Esophagus muscularis mucosa (tissue), 4 donors: ENCODE measurements at regions not wholly inside any gene's neighbourhood (a gene's known extent, or its start where the extent isn't known, plus 50 kb on each side); places are given as distances from the start of the nearest gene placed in this dataset.

ENCODE experiments used
- CTCF ChIP-seq, 3 experiments: fragments of 200-600 bp in 2 of 3; fragments of 450-650 bp in 1 of 3; sonication (generic) in 2 of 3; IDR thresholded peaks; one replicate each; pipeline ENCODE4 v1.5.1; 2017 to 2019; ENCODE audit warnings: antibody characterized with exemption in 3 of 3, mild to moderate bottlenecking in 2 of 3, moderate library complexity in 1 of 3
- EP300 ChIP-seq: sonication (generic); formaldehyde crosslinking; IDR thresholded peaks from one replicate; pipeline ENCODE4 v1.6.1; 2017; ENCODE audit warnings: antibody characterized with exemption
- POLR2A ChIP-seq: fragments of 450-650 bp; IDR thresholded peaks from one replicate; pipeline ENCODE4 v1.6.1; 2017; ENCODE audit warnings: antibody characterized with exemption, moderate library complexity, mild to moderate bottlenecking, low read depth
- POLR2AphosphoS5 ChIP-seq, 2 donors: sonication (generic); formaldehyde crosslinking; IDR thresholded peaks; one replicate each; pipeline ENCODE4 v1.6.1; 2017; ENCODE audit warnings: antibody characterized with exemption in 2 of 2

- no peak for TF ChIP-seq CTCF (IDR thresholded peaks at IDR 0.05)
- TF ChIP-seq EP300, result no peak
- no peak for TF ChIP-seq POLR2AphosphoS5 (IDR thresholded peaks at IDR 0.05)
- no peak for TF ChIP-seq POLR2A
These were observed 57.2 kb upstream of the ALDH3B2 start for GRCh38 chr11:67731583-67731982.
